ENCODE measurements at regions not wholly inside any gene's neighbourhood (a gene's known extent, or its start where the extent isn't known, plus 50 kb on each side); places are given as distances from the start of the nearest gene placed in this dataset.

DNA sequence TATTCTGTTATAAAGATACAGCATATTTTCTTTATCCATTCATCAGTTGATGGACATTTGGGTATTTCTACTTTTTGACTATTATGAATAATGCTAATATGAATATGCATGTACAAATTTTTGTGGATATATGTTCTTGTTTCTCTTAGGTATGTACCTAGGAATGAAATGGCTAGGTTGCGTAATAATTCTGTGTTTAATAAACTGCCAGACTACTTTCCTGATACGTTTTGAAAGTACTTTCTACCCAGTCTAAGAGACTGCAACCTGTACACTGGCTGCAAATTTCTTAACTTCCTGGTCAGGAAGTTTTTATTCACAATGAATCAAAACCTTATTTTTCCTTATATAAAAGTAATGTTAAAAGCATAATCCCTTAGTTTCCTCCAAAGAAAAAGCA is 93.9 kb upstream of the STARD4 start:
- no peaks in the 10 kb centered on the region for H3K36me3 ChIP-seq (replicated peaks in 1 of 2; ENCODE audit: insufficient read depth in 1 of 2, low read depth in 2 of 2)
- H3K27ac ChIP-seq, result no peak overlapping the region
- 57 to 63% methylated on average over 2 of the region's 2 CpGs for WGBS, 2 donors
- no peaks in the 10 kb centered on the region for H3K4me1 ChIP-seq
- no peak for DNase-seq
- no peak for ATAC-seq
- H3K9me3 ChIP-seq, result no peaks in the 10 kb centered on the region
- intact Hi-C loops (cut with DNase I), result no loop called here
- TF ChIP-seq POLR2A (IDR thresholded peaks at IDR 0.05) (no peak), CTCF (IDR thresholded peaks at IDR 0.05) (no peak)
- no peaks in the 10 kb centered on the region for H3K27me3 ChIP-seq
- H3K4me3 ChIP-seq, result no peak overlapping the region

DNA sequence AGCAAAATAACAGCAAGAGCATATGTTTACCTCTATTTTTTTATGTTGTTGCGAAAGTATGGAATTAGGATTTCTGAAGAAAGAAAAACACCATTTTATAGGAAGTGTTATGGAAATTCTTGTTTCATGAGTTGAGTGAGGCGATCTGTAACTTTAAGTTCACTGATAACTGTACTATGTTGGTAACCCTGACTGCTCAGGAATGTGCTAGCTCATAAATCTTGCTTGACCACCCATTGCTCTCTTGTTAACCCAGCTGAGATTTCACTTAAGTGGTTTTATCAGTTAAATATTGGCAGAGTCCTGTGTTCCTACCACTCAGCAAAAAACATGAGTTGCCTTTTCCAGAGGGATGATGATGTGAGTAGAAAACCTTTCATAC is 91.1 kb upstream of the STARD4 start:
- WGBS, 2 donors, result 74 to 75% methylated on average over 2 of the region's 2 CpGs
- H3K4me1 ChIP-seq, result no peaks in the 10 kb centered on the region
- DNase-seq (no peak), ATAC-seq (no peak)
- no peaks in the 10 kb centered on the region for H3K27me3 ChIP-seq
- H3K36me3 ChIP-seq (replicated peaks in 1 of 2; ENCODE audit: insufficient read depth in 1 of 2, low read depth in 2 of 2), result no peaks in the 10 kb centered on the region
- intact Hi-C loops (cut with DNase I), result no loop called here
- H3K9me3 ChIP-seq, result no peaks in the 10 kb centered on the region
- TF ChIP-seq POLR2A (IDR thresholded peaks at IDR 0.05) (no peak), CTCF (IDR thresholded peaks at IDR 0.05) (no peak)
- no peak overlapping the region for H3K4me3 ChIP-seq
- no peak overlapping the region for H3K27ac ChIP-seq

DNA sequence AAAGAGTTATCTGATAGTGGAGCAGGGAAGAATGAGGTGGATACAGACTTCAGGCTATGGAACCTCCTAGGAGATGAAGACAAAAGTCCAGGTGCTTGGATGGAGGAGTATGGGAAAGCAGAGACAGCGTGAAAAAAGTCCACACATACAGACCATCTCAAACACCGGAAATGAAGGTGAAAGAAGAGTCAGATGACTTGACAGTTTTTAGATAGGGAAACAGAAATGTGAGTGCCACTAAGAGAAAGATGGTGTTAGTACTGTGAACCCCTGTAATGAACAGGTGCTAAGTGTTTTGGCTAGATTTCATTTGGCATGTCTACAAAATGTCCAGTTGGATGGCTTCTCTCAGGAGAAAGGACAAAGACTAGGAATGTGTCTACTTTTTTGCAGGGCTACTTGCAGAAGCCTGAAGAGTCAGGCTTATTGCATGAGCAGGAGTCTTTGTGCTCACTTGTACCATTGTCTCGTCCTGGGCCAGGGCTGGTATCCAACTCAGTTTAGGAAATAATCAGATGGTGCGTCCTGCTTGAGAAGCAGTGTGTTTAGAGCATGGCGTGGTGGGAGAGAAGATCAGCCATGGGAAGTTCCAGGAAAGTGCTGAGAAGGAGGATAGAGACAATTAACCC is 90.6 kb upstream of the STARD4 start:
- Histone ChIP-seq H3K27me3 (no peaks in the 10 kb centered on the region), H3K4me3 (no peak overlapping the region), H3K27ac (no peak overlapping the region), H3K4me1 (no peaks in the 10 kb centered on the region), H3K36me3 (replicated peaks in 1 of 2; ENCODE audit: insufficient read depth in 1 of 2, low read depth in 2 of 2) (no peaks in the 10 kb centered on the region), H3K9me3 (no peaks in the 10 kb centered on the region)
- 86 to 90% methylated on average over 5 of the region's 5 CpGs for WGBS, 2 donors
- intact Hi-C loops (cut with DNase I), result no loop called here
- no peak for ATAC-seq
- DNase-seq, result no peak
- TF ChIP-seq CTCF (IDR thresholded peaks at IDR 0.05) (no peak), POLR2A (IDR thresholded peaks at IDR 0.05) (no peak)

- DNase-seq, result no peak
- Histone ChIP-seq H3K27me3 (no peaks in the 10 kb centered on the region), H3K36me3 (replicated peaks in 1 of 2; ENCODE audit: insufficient read depth in 1 of 2, low read depth in 2 of 2) (no peaks in the 10 kb centered on the region), H3K9me3 (no peaks in the 10 kb centered on the region), H3K27ac (no peak overlapping the region), H3K4me1 (no peaks in the 10 kb centered on the region), H3K4me3 (no peak overlapping the region)
- TF ChIP-seq POLR2A (IDR thresholded peaks at IDR 0.05), result no peak
- no peak for TF ChIP-seq CTCF (IDR thresholded peaks at IDR 0.05)
- ATAC-seq, result no peak
- WGBS, 2 donors, result 60 to 67% methylated on average over 2 of the region's 2 CpGs
- intact Hi-C loops (cut with DNase I), result no loop called here
Observed at GRCh38 chr5:111598996-111599395, 86.7 kb upstream of the STARD4 start.

- no peaks in the 10 kb centered on the region for H3K4me1 ChIP-seq
- no peak overlapping the region for H3K4me3 ChIP-seq
- H3K27ac ChIP-seq, result no peak overlapping the region
- ATAC-seq (no peak), DNase-seq (no peak)
- H3K9me3 ChIP-seq, result no peaks in the 10 kb centered on the region
- H3K27me3 ChIP-seq, result no peaks in the 10 kb centered on the region
- WGBS, 2 donors, result 95 to 98% methylated on average over 2 of the region's 2 CpGs
- TF ChIP-seq CTCF (IDR thresholded peaks at IDR 0.05) (no peak), POLR2A (IDR thresholded peaks at IDR 0.05) (no peak)
- intact Hi-C loops (cut with DNase I), result no loop called here
- H3K36me3 ChIP-seq (replicated peaks in 1 of 2; ENCODE audit: insufficient read depth in 1 of 2, low read depth in 2 of 2), result no peaks in the 10 kb centered on the region
Observed at GRCh38 chr5:111597491-111597890, 85.2 kb upstream of the STARD4 start.
